ENCODE measurements at regions not wholly inside any gene's neighbourhood (a gene's known extent, or its start where the extent isn't known, plus 50 kb on each side); places are given as distances from the start of the nearest gene placed in this dataset.

DNA sequence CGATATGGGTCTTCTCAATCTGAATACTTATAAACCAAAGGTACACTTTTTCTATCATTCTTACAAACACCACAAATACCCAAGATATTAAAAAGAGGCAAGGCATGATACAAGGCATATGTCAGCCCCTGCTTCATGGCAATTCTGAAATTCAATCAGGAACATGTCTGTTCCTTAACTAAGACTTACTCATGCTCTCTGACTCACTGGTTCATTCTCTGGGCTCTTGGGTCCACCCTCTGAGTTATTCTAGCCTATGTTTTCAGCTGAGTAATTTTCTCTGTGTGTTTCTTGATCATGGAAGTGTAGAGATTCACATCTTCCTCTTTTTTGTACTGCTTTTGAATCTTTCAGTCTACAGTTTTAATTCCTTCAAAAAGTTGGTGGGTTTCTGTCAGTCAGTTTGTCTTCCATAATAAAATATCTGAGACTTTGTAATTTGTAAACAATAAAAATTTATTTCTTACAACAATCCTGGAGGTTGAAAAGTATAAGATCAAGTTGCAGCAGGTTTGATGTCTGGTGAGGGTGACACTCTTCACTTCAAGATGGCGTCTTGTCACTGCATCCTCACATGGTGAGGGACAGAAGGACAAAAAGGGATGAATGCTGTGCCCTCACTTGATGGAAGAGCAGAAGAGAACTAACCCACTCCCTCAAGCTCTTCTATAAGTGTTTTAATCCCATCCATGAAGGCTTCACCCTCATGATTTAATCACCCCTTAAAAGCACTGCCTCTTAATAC is 211.7 kb downstream of the FAM76B start:
- Histone ChIP-seq H3K9me3 (no peaks in the 10 kb centered on the region), H3K27ac (no peak overlapping the region), H3K4me3 (no peak overlapping the region), H3K4me1 (no peaks in the 10 kb centered on the region), H3K36me3 (no peaks in the 10 kb centered on the region), H3K27me3 (no peaks in the 10 kb centered on the region)
- TF ChIP-seq, protein P1, sequence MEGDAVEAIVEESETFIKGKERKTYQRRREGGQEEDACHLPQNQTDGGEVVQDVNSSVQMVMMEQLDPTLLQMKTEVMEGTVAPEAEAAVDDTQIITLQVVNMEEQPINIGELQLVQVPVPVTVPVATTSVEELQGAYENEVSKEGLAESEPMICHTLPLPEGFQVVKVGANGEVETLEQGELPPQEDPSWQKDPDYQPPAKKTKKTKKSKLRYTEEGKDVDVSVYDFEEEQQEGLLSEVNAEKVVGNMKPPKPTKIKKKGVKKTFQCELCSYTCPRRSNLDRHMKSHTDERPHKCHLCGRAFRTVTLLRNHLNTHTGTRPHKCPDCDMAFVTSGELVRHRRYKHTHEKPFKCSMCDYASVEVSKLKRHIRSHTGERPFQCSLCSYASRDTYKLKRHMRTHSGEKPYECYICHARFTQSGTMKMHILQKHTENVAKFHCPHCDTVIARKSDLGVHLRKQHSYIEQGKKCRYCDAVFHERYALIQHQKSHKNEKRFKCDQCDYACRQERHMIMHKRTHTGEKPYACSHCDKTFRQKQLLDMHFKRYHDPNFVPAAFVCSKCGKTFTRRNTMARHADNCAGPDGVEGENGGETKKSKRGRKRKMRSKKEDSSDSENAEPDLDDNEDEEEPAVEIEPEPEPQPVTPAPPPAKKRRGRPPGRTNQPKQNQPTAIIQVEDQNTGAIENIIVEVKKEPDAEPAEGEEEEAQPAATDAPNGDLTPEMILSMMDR (IDR thresholded peaks at IDR 0.05), result no peak
- no peak for DNase-seq (ENCODE audit: low spot score)

DNA sequence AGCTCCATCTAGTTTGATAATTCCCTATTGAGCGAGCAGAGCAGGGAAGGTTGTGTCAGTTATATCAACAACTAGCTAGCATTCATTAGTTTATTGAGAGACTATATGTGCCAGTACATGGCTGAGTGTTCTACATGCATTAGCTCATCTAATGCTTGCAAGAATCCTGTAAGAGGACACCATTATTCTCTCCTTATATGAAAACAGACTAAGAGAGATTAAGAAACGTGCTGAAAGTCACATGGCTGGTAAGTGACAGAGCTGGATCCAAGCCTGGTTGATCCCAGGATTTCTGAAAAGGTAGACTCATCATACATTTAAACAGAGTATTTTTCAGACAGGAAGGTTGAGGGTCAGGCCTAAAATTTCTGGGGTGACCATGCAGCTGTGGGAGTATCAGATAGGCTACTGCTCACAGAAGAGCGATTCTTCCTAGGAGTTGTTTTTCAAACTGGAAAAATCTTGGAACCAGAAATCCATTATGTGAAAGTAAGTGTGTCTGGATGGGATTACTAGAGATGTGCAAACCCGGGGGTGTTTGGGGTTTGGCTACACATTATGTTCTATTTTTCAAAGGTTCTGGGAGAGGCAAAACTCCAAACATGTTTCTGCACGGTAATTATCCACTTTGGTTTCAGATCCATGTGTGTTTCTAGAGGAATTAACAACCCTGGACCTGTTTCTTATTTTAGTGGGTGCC is 213.3 kb downstream of the FAM76B start:
- H3K4me1 ChIP-seq, result no peaks in the 10 kb centered on the region
- TF ChIP-seq, protein P1 (IDR thresholded peaks at IDR 0.05), result no peak
- no peak for DNase-seq (ENCODE audit: low spot score)
- no peaks in the 10 kb centered on the region for H3K27me3 ChIP-seq
- H3K9me3 ChIP-seq, result no peaks in the 10 kb centered on the region
- H3K4me3 ChIP-seq, result no peak overlapping the region
- peak overlapping the region; percentile 21 to 26 for H3K27ac ChIP-seq
- no peaks in the 10 kb centered on the region for H3K36me3 ChIP-seq

DNA sequence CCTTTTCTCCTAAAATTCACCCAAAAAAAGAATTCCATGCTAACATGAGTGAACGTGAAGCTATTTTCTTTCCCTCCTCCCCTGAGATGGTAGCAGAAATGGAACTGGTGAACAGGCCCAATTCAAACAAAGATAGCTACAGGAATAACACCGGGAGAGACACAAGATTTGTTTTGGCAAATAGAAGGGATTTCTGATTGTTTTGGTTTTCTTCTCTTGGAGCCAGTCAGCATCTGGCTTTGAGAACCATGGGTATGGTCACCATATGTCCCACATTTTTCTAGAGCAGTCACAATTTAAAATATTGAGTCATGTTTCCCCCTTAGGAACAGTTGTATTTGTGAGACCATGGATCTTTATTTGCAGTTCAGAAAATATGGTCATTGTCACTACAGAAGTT is 214.1 kb downstream of the FAM76B start:
- Histone ChIP-seq H3K9me3 (no peaks in the 10 kb centered on the region), H3K4me3 (no peak overlapping the region), H3K4me1 (no peaks in the 10 kb centered on the region), H3K36me3 (no peaks in the 10 kb centered on the region), H3K27ac (peak overlapping the region; percentile 19 to 26), H3K27me3 (no peaks in the 10 kb centered on the region)
- TF ChIP-seq, protein P1 (IDR thresholded peaks at IDR 0.05), result no peak
- no peak for DNase-seq (ENCODE audit: low spot score)

DNA sequence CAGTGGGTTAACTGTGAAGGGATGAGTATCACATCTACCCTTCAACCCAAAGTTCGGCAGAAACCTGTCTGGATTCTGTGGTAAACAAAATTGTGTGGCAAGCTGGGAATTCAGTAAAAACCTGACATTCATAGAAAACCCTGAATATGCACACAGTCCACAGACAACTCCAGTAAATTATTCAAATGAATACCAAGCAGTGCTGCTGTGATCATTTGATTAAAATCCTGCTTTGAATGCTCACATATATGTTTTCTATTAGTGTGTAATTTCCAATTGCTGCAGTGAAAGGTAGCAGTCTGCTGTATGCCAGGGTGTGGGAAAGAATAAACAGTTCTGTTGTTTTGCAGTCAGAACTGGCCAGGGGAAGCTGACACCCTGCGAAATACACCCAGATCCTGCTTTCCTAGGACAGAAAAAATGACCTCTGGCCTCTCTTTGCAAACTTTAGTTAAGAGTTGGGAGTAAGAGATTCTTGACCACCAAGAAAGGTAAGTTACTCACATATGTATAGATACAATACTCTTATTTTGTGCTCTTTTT is 217.8 kb downstream of the FAM76B start:
- Histone ChIP-seq H3K4me3 (no peak overlapping the region), H3K27me3 (no peaks in the 10 kb centered on the region), H3K4me1 (no peaks in the 10 kb centered on the region), H3K9me3 (peaks cover 0 to 11% of the 10 kb centered on the region in 2 donors), H3K36me3 (no peaks in the 10 kb centered on the region), H3K27ac (no peak overlapping the region)
- TF ChIP-seq, protein P1 (IDR thresholded peaks at IDR 0.05), result no peak
- no peak for DNase-seq (ENCODE audit: low spot score)

DNA sequence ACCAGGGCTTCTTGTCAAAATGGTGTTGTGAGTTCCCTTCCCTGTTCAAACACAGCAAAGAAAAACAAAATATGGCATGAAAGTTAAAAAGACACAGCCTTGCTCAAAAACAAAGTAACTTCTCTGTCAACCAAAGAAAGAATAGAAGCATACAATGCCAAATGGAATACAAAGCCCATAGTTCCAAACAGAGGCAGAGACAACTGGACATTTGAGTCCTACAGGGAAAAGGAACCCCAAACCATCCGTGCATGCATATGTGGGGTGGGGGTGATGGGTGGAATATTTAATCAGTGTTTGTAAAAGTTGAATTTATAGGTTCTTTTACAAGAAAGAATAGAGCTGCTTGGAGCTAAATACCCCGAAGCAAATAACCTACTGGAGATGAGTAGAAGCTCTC is 218.7 kb downstream of the FAM76B start:
- Histone ChIP-seq H3K36me3 (no peaks in the 10 kb centered on the region), H3K27ac (no peak overlapping the region), H3K9me3 (peaks cover 0 to 11% of the 10 kb centered on the region in 2 donors), H3K4me1 (peaks cover 0 to 3% of the 10 kb centered on the region in 2 donors), H3K4me3 (no peak overlapping the region), H3K27me3 (no peaks in the 10 kb centered on the region)
- TF ChIP-seq, protein P1 (IDR thresholded peaks at IDR 0.05), result no peak
- no peak for DNase-seq (ENCODE audit: low spot score)
